Neural crest cell (in vitro differentiated cells): ENCODE measurements at regions not wholly inside any gene's neighbourhood (a gene's known extent, or its start where the extent isn't known, plus 50 kb on each side); places are given as distances from the start of the nearest gene placed in this dataset.

Experiments
- DNase-seq: peaks from one replicate; pipeline ENCODE4 v3.0.0; 2021; ENCODE audit warnings: low read depth, mixed read lengths, low spot score
- H3K27ac Mint-ChIP-seq: one replicate; pipeline ENCODE4 v1.8.0; 2021; ENCODE audit warnings: mild to moderate bottlenecking, mixed read lengths; ENCODE audit not compliant: unreplicated experiment
- H3K27me3 Mint-ChIP-seq: 2 replicates; pipeline ENCODE4 v1.8.0; 2021; ENCODE audit warnings: low read depth, mild to moderate bottlenecking, mixed read lengths
- H3K36me3 Mint-ChIP-seq: 2 replicates; pipeline ENCODE4 v1.8.0; 2021; ENCODE audit warnings: low read depth, mild to moderate bottlenecking, mixed read lengths
- H3K4me1 Mint-ChIP-seq: 2 replicates; pipeline ENCODE4 v1.8.0; 2021; ENCODE audit warnings: mixed read lengths
- H3K4me3 Mint-ChIP-seq: one replicate; pipeline ENCODE4 v1.8.0; 2021; ENCODE audit warnings: mild to moderate bottlenecking, mixed read lengths
- H3K9me3 Mint-ChIP-seq: 2 replicates; pipeline ENCODE4 v1.8.0; 2021; ENCODE audit warnings: mixed read lengths
- TF ChIP-seq, protein P1 (sequence below): fragments of 200-600 bp; sonication (generic); conservative IDR thresholded peaks from 2 replicates; pipeline ENCODE4 v1.5.0; 2021; ENCODE audit warnings: antibody characterized with exemption, mild to moderate bottlenecking

DNA sequence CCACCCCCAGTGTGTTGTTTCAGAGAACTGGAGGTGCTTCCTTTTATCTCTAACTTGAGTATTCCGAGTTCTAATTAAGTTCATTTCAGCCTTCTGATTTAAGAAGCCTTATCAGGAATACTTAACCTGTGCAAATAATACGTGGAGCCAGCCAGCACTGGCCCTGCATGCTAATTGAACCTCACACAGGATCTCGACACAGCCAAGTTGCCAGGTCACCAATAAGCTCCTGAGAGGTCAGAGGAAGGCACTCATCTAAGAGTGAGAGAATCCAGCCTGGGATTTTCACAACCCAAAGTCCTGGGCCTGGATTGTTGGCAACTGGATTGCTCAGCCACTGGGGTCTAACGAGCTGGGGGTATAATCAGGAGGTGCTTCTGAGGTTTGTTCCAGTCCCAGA, 157.7 kb upstream of the LRFN2 start:
- H3K36me3 Mint-ChIP-seq: no peaks in the 10 kb centered on the region
- H3K4me3 Mint-ChIP-seq: no peak overlapping the region
- no peaks in the 10 kb centered on the region for H3K4me1 Mint-ChIP-seq
- H3K27me3 Mint-ChIP-seq: peaks cover 3% of the 10 kb centered on the region
- H3K9me3 Mint-ChIP-seq: peaks cover 4% of the 10 kb centered on the region
- TF ChIP-seq, protein P1, sequence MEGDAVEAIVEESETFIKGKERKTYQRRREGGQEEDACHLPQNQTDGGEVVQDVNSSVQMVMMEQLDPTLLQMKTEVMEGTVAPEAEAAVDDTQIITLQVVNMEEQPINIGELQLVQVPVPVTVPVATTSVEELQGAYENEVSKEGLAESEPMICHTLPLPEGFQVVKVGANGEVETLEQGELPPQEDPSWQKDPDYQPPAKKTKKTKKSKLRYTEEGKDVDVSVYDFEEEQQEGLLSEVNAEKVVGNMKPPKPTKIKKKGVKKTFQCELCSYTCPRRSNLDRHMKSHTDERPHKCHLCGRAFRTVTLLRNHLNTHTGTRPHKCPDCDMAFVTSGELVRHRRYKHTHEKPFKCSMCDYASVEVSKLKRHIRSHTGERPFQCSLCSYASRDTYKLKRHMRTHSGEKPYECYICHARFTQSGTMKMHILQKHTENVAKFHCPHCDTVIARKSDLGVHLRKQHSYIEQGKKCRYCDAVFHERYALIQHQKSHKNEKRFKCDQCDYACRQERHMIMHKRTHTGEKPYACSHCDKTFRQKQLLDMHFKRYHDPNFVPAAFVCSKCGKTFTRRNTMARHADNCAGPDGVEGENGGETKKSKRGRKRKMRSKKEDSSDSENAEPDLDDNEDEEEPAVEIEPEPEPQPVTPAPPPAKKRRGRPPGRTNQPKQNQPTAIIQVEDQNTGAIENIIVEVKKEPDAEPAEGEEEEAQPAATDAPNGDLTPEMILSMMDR: no peak
- DNase-seq: no peak
- H3K27ac Mint-ChIP-seq: no peak overlapping the region

DNA sequence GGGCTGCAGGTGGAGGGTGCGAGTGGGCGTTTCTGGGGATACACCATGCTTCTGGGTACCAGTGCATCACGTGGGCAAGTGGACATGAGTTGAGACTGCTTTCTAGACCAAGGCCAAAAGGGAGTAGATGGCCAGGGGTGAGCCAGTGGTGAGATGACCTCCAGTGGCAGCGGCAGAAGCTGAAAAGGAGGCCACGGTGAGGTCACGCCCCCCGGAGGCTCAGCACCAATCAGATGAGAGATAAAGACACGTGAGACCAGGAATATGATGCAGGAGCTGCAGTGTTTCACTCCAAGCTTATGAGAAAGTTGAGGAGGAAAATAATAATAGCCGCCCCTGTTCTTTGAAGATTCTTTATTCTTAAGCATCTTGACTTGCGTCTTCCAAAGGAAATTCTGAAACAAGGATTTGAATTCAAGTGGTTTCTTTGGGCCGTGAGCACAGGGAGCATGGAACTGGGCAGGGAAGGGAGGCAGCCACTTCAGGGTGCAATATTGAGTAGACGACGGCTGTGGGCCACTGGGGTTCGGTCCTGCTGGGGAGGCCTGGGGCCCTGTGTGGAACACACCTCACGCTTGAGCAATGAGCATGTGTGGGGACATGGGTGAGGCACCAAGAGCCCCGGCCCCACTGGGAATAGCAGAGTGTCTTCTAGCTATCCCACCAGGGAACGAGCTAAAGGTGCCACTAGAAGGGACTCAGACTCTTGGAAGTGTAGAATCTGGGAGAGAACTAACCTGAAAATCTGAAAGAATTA, 156.7 kb upstream of the LRFN2 start:
- H3K9me3 Mint-ChIP-seq: peaks cover 4% of the 10 kb centered on the region
- no peak for DNase-seq
- peaks cover under 1% of the 10 kb centered on the region for H3K4me1 Mint-ChIP-seq
- H3K36me3 Mint-ChIP-seq: no peaks in the 10 kb centered on the region
- H3K4me3 Mint-ChIP-seq: no peak overlapping the region
- peaks cover 3% of the 10 kb centered on the region for H3K27me3 Mint-ChIP-seq
- no peak overlapping the region for H3K27ac Mint-ChIP-seq
- TF ChIP-seq, protein P1: no peak

DNA sequence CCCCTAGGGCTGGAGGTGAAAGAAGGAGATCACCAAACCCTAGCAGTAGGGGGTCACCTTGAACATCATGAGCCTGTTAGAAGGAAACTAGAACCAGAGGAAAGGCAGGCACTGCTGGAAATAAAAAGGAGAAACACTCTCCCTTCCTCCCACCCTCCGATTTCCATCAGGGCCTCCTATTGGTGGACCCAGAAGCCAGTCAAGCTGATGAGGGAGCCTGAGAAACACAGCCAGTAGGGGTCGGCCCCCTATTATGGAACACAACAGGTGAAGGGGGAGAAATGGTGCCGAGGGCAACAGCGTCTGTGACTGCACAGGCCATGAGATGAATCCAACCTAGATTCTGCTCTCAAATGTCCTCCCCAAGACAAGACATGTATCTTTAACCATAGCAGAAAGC, 156.1 kb upstream of the LRFN2 start:
- H3K4me3 Mint-ChIP-seq: no peak overlapping the region
- DNase-seq: no peak
- H3K4me1 Mint-ChIP-seq: peaks cover 4% of the 10 kb centered on the region
- H3K27ac Mint-ChIP-seq: no peak overlapping the region
- peaks cover 4% of the 10 kb centered on the region for H3K9me3 Mint-ChIP-seq
- no peaks in the 10 kb centered on the region for H3K36me3 Mint-ChIP-seq
- TF ChIP-seq, protein P1: no peak
- peaks cover 3% of the 10 kb centered on the region for H3K27me3 Mint-ChIP-seq

DNA sequence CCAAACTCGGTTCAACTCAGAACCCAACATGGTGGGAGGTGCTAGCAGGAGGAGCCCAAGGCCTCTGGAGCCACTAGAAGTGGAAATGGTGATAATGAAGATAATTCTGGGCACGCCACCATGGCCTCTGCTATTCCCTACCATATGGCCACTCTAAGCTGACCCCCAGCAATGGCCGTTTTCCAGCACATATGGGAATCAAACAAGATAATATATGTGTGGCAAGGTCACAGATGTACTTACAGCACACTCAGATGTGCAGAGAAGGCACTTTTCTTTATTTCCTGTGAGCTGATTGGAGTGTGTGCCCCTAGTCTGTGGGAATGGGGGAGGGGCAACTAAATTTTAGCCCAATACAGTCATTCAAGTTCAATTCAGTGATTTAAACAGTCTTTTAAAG, 153.4 kb upstream of the LRFN2 start:
- DNase-seq: no peak
- H3K4me3 Mint-ChIP-seq: no peak overlapping the region
- no peaks in the 10 kb centered on the region for H3K27me3 Mint-ChIP-seq
- peaks cover 4% of the 10 kb centered on the region for H3K9me3 Mint-ChIP-seq
- no peaks in the 10 kb centered on the region for H3K36me3 Mint-ChIP-seq
- TF ChIP-seq, protein P1: no peak
- H3K27ac Mint-ChIP-seq: no peak overlapping the region
- H3K4me1 Mint-ChIP-seq: peaks cover 10% of the 10 kb centered on the region

DNA sequence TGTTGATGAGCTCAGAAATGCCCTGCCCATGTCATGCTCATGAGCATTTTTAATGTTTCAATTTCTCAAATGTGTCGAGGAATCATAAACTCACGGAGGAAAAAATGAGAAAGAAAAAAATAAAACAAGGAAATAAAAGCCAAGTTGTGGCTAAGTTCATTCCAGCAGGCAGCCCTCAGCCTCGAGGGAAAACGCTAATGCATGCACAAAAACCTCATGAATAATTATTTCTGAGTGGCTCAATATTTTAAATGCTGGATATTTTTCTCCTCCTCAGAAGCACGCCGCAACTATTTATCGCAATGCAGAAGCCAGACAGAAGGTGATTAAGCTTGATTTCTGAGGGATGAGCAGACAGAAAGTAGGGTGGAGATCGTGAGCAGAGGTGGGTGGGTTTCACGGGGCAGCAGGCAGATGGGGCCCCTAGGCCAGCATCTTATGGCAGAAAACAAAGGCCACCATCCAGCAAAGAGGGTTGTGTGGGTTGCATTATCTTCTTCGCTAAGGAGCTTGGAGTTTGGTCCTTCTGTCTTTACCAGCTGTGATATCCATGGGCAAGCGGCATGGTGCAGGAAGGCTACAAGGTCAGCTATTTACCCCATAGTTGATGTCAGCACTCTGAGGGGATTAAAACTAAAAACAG, 151.5 kb upstream of the LRFN2 start:
- peaks cover 4% of the 10 kb centered on the region for H3K9me3 Mint-ChIP-seq
- H3K4me1 Mint-ChIP-seq: peaks cover 16% of the 10 kb centered on the region
- peak overlapping the region; percentile 27 for H3K27ac Mint-ChIP-seq
- DNase-seq: no peak
- H3K27me3 Mint-ChIP-seq: no peaks in the 10 kb centered on the region
- TF ChIP-seq, protein P1: no peak
- H3K4me3 Mint-ChIP-seq: no peak overlapping the region
- H3K36me3 Mint-ChIP-seq: no peaks in the 10 kb centered on the region
